ENCODE measurements at regions not wholly inside any gene's neighbourhood (a gene's known extent, or its start where the extent isn't known, plus 50 kb on each side); places are given as distances from the start of the nearest gene placed in this dataset.

DNA sequence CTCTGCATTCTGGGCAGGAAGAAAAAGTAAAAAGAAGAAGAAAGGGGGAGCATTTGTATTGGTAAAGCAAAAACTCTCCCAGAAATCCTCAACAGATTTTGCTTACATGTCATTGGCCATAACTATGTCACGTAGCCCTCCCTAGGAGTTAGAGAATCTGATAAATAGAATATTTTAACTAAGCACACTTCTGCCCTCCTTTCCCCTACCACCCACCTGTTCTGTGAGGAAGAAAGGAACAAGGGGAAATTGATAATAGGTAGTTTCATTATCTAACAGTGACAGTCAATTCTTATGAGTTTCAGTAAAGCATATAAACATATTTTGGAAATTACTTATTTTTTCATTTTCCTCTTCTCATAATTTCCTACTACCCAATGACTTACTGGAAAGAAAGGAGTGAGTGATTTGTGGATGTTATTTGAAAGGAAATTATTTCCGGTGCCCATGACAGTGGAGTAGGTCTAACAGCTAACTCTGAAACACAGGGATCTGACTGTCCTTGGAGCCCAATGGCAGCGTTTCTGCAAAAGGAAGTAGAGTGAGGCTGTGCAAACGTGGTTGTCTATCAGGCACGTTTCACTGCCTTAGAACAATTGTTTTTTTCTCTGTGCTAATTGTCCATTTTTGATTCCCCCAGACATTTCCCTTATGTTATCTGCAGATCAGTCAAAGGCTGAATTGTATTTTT lies 128.6 kb upstream of the MDFIC start:
- H3K9ac ChIP-seq (ENCODE audit: low read depth, low read length, poor library complexity, severe bottlenecking) = no peak overlapping the region
- no peaks in the 10 kb centered on the region for H3K9me2 ChIP-seq (replicated peaks; ENCODE audit: low read depth, low read length)
- H3K4me2 ChIP-seq (ENCODE audit: low read depth, low read length, poor library complexity, severe bottlenecking) = no peak overlapping the region
- H3K4me1 ChIP-seq (ENCODE audit: insufficient read depth, low read length, poor library complexity, severe bottlenecking) = no peaks in the 10 kb centered on the region
- TF ChIP-seq, protein P1, sequence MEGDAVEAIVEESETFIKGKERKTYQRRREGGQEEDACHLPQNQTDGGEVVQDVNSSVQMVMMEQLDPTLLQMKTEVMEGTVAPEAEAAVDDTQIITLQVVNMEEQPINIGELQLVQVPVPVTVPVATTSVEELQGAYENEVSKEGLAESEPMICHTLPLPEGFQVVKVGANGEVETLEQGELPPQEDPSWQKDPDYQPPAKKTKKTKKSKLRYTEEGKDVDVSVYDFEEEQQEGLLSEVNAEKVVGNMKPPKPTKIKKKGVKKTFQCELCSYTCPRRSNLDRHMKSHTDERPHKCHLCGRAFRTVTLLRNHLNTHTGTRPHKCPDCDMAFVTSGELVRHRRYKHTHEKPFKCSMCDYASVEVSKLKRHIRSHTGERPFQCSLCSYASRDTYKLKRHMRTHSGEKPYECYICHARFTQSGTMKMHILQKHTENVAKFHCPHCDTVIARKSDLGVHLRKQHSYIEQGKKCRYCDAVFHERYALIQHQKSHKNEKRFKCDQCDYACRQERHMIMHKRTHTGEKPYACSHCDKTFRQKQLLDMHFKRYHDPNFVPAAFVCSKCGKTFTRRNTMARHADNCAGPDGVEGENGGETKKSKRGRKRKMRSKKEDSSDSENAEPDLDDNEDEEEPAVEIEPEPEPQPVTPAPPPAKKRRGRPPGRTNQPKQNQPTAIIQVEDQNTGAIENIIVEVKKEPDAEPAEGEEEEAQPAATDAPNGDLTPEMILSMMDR (conservative IDR thresholded peaks at IDR 0.05; ENCODE audit: low read length) = no peak
- TF ChIP-seq EZH2phosphoT487 (IDR thresholded peaks at IDR 0.05; ENCODE audit: borderline replicate concordance) = no peak
- no peaks in the 10 kb centered on the region for H3K36me3 ChIP-seq (ENCODE audit: insufficient read depth, low read length)
- H3K27me3 ChIP-seq (ENCODE audit: insufficient read depth, low read length, poor library complexity, severe bottlenecking) = no peaks in the 10 kb centered on the region
- H2AFZ ChIP-seq (ENCODE audit: low read length) = no peak overlapping the region
- no peak overlapping the region for H3K4me3 ChIP-seq (ENCODE audit: low read length, poor library complexity, severe bottlenecking)
- no peaks in the 10 kb centered on the region for H3K9me3 ChIP-seq (ENCODE audit: insufficient read depth, low read depth, low read length)
- H3K79me2 ChIP-seq (ENCODE audit: insufficient read depth, low read length) = no peaks in the 10 kb centered on the region
- H4K20me1 ChIP-seq (ENCODE audit: insufficient read depth, low read length, poor library complexity, severe bottlenecking) = no peaks in the 10 kb centered on the region
- H3F3A ChIP-seq (ENCODE audit: low read depth) = no peaks in the 10 kb centered on the region

DNA sequence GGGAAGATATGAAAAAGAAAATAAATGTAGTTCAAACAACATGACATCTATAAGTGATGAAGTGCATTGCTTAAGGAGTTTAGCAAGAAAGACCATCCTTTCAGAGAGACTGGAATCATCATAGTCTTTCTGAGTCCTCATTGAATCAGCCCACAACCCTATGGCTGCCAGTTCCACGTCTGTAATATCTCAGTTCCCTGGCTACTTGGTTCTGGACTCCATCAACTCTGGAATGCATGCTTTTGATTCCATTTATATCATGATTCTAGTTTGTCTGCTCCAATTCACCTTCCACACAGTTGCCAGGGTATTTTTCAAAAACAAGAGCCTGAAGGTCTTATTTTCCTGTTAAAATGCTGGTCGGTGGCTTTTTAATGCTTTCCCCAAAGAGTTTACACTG lies 126.4 kb upstream of the MDFIC start:
- Histone ChIP-seq H3K9me3 (ENCODE audit: insufficient read depth, low read depth, low read length) (no peaks in the 10 kb centered on the region), H3F3A (ENCODE audit: low read depth) (no peaks in the 10 kb centered on the region), H2AFZ (ENCODE audit: low read length) (no peak overlapping the region), H3K4me1 (ENCODE audit: insufficient read depth, low read length, poor library complexity, severe bottlenecking) (no peaks in the 10 kb centered on the region), H3K9ac (ENCODE audit: low read depth, low read length, poor library complexity, severe bottlenecking) (no peak overlapping the region), H3K4me2 (ENCODE audit: low read depth, low read length, poor library complexity, severe bottlenecking) (no peak overlapping the region), H3K27me3 (ENCODE audit: insufficient read depth, low read length, poor library complexity, severe bottlenecking) (no peaks in the 10 kb centered on the region), H3K36me3 (ENCODE audit: insufficient read depth, low read length) (no peaks in the 10 kb centered on the region), H3K9me2 (replicated peaks; ENCODE audit: low read depth, low read length) (no peaks in the 10 kb centered on the region), H3K79me2 (ENCODE audit: insufficient read depth, low read length) (no peaks in the 10 kb centered on the region), H4K20me1 (ENCODE audit: insufficient read depth, low read length, poor library complexity, severe bottlenecking) (no peaks in the 10 kb centered on the region), H3K4me3 (ENCODE audit: low read length, poor library complexity, severe bottlenecking) (no peak overlapping the region)
- TF ChIP-seq, protein P1 (conservative IDR thresholded peaks at IDR 0.05; ENCODE audit: low read length) = no peak
- TF ChIP-seq EZH2phosphoT487 (IDR thresholded peaks at IDR 0.05; ENCODE audit: borderline replicate concordance) = no peak

DNA sequence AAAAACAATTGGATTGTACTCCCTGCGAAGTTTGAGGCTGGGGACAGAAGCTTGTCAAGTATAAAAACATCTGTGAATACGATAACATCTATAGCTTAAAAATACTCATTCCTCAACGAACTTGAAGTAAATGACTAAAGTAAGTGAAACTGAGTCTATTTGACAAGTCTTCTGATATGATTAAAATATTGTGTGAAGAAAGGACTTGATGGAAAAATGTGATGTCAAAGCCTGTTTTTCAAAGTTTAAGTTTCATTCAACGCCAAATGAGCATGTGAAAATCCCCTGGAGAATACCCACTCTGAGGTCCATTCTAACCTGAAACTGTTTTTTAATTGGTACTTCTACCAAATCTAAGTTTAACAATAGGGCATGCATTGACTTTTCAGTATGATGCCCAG lies 122.3 kb upstream of the MDFIC start:
- H3K9me3 ChIP-seq (ENCODE audit: insufficient read depth, low read depth, low read length) = no peaks in the 10 kb centered on the region
- H3F3A ChIP-seq (ENCODE audit: low read depth) = no peaks in the 10 kb centered on the region
- H2AFZ ChIP-seq (ENCODE audit: low read length) = no peak overlapping the region
- no peaks in the 10 kb centered on the region for H3K27me3 ChIP-seq (ENCODE audit: insufficient read depth, low read length, poor library complexity, severe bottlenecking)
- 0 out of 2 replicates have a peak, but pooled peaks cover 3% of the 10 kb centered on the region for H3K9me2 ChIP-seq (replicated peaks; ENCODE audit: low read depth, low read length)
- no peaks in the 10 kb centered on the region for H3K79me2 ChIP-seq (ENCODE audit: insufficient read depth, low read length)
- no peaks in the 10 kb centered on the region for H3K4me1 ChIP-seq (ENCODE audit: insufficient read depth, low read length, poor library complexity, severe bottlenecking)
- no peaks in the 10 kb centered on the region for H3K36me3 ChIP-seq (ENCODE audit: insufficient read depth, low read length)
- H3K9ac ChIP-seq (ENCODE audit: low read depth, low read length, poor library complexity, severe bottlenecking) = no peak overlapping the region
- no peak overlapping the region for H3K4me2 ChIP-seq (ENCODE audit: low read depth, low read length, poor library complexity, severe bottlenecking)
- no peaks in the 10 kb centered on the region for H4K20me1 ChIP-seq (ENCODE audit: insufficient read depth, low read length, poor library complexity, severe bottlenecking)
- no peak overlapping the region for H3K4me3 ChIP-seq (ENCODE audit: low read length, poor library complexity, severe bottlenecking)
- TF ChIP-seq, protein P1 (conservative IDR thresholded peaks at IDR 0.05; ENCODE audit: low read length) = no peak
- TF ChIP-seq EZH2phosphoT487 (IDR thresholded peaks at IDR 0.05; ENCODE audit: borderline replicate concordance) = no peak

All from Loucy (cell line).